ENCODE measurements at regions not wholly inside any gene's neighbourhood (a gene's known extent, or its start where the extent isn't known, plus 50 kb on each side); places are given as distances from the start of the nearest gene placed in this dataset.

- no peak for ATAC-seq
- DNase-seq (ENCODE audit: low spot score) = no peak
- intact Hi-C loops (cut with DNase I) = no loop called here
Measured at GRCh38 chr4:148795156-148795864, 353.1 kb upstream of the NR3C2 start.

- DNase-seq (ENCODE audit: low spot score) (no peak), ATAC-seq (no peak)
- intact Hi-C loops (cut with DNase I) = no loop called here
Measured at GRCh38 chr4:148793221-148793620, 351.0 kb upstream of the NR3C2 start.

GRCh38 chr4:148790691-148791090, 348.5 kb upstream of the NR3C2 start:
- DNase-seq (ENCODE audit: low spot score) = no peak
- ATAC-seq = peak; percentile 91
- intact Hi-C loops (cut with DNase I) = no loop called here

- ATAC-seq (no peak), DNase-seq (ENCODE audit: low spot score) (no peak)
- intact Hi-C loops (cut with DNase I) = no loop called here
Measured at GRCh38 chr4:148790246-148790645, 348.0 kb upstream of the NR3C2 start.

- DNase-seq (ENCODE audit: low spot score) = no peak
- no peak for ATAC-seq
- intact Hi-C loops (cut with DNase I) = no loop called here
Measured at GRCh38 chr4:148787831-148788477, 345.7 kb upstream of the NR3C2 start.

GRCh38 chr4:148787285-148787684, 345.1 kb upstream of the NR3C2 start:
- ATAC-seq (no peak), DNase-seq (ENCODE audit: low spot score) (no peak)
- intact Hi-C loops (cut with DNase I) = no loop called here

- intact Hi-C loops (cut with DNase I) = no loop called here
- DNase-seq (ENCODE audit: low spot score) (no peak), ATAC-seq (no peak)
Measured at GRCh38 chr4:148786699-148787098, 344.5 kb upstream of the NR3C2 start.

- ATAC-seq = no peak
- intact Hi-C loops (cut with DNase I) = no loop called here
- no peak for DNase-seq (ENCODE audit: low spot score)
Measured at GRCh38 chr4:148782284-148782683, 340.1 kb upstream of the NR3C2 start.

GRCh38 chr4:148780426-148781005, 338.3 kb upstream of the NR3C2 start:
- intact Hi-C loops (cut with DNase I) = no loop called here
- ATAC-seq = no peak
- no peak for DNase-seq (ENCODE audit: low spot score)

GRCh38 chr4:148779771-148780170, 337.6 kb upstream of the NR3C2 start:
- ATAC-seq = no peak
- no peak for DNase-seq (ENCODE audit: low spot score)
- intact Hi-C loops (cut with DNase I) = no loop called here

GRCh38 chr4:148778980-148779675, 336.9 kb upstream of the NR3C2 start:
- ATAC-seq = no peak
- no peak for DNase-seq (ENCODE audit: low spot score)
- intact Hi-C loops (cut with DNase I) = no loop called here

GRCh38 chr4:148776941-148777340, 334.7 kb upstream of the NR3C2 start:
- intact Hi-C loops (cut with DNase I) = no loop called here
- ATAC-seq (no peak), DNase-seq (ENCODE audit: low spot score) (no peak)

- no peak for DNase-seq (ENCODE audit: low spot score)
- no peak for ATAC-seq
- intact Hi-C loops (cut with DNase I) = no loop called here
Measured at GRCh38 chr4:148774134-148774533, 331.9 kb upstream of the NR3C2 start.

- intact Hi-C loops (cut with DNase I) = no loop called here
- DNase-seq (ENCODE audit: low spot score) (no peak), ATAC-seq (no peak)
Measured at GRCh38 chr4:148773313-148773712, 331.1 kb upstream of the NR3C2 start.

GRCh38 chr4:148770848-148771247, 328.6 kb upstream of the NR3C2 start:
- intact Hi-C loops (cut with DNase I) = no loop called here
- DNase-seq (ENCODE audit: low spot score) = no peak
- no peak for ATAC-seq

- no peak for ATAC-seq
- DNase-seq (ENCODE audit: low spot score) = no peak
Measured at GRCh38 chr4:148770377-148770776, 328.2 kb upstream of the NR3C2 start.

GRCh38 chr4:148764720-148765119, 322.5 kb upstream of the NR3C2 start:
- no peak for DNase-seq (ENCODE audit: low spot score)
- ATAC-seq = no peak
- intact Hi-C loops (cut with DNase I) = no loop called here

More at GRCh38 chr4:148770377-148770776, 328.2 kb upstream of the NR3C2 start:
- intact Hi-C loops (cut with DNase I) = no loop called here

GRCh38 chr4:148757171-148757570, 315.0 kb upstream of the NR3C2 start:
- intact Hi-C loops (cut with DNase I) = loop anchor here (10.0 kb wide), 1 partner anchor 988 kb away; no protein-coding TSS in a partner anchor
- no peak for DNase-seq (ENCODE audit: low spot score)
- ATAC-seq = no peak

- no peak for ATAC-seq
Measured at GRCh38 chr4:148749403-148749802, 307.2 kb upstream of the NR3C2 start.

GRCh38 chr4:148747721-148748268, 305.6 kb upstream of the NR3C2 start:
- ATAC-seq = no peak
- no peak for DNase-seq (ENCODE audit: low spot score)
- intact Hi-C loops (cut with DNase I) = no loop called here

More at GRCh38 chr4:148749403-148749802, 307.2 kb upstream of the NR3C2 start:
- intact Hi-C loops (cut with DNase I) = no loop called here
- no peak for DNase-seq (ENCODE audit: low spot score)
